Activated CD4-positive, alpha-beta memory T cell treated with anti-CD3 and anti-CD28 coated beads, Interleukin-2, amount 10 ng/mL, durations not matched to agents 7 days and 5 days (primary cell): ENCODE measurements at regions not wholly inside any gene's neighbourhood (a gene's known extent, or its start where the extent isn't known, plus 50 kb on each side); places are given as distances from the start of the nearest gene placed in this dataset.

Experiments used
- CTCF ChIA-PET: fragments of 350-600 bp; sonication (Branson Sonifier 250); formaldehyde crosslinking; loops from one replicate; lab custom pipeline; 2021; ENCODE audit warnings: antibody characterized with exemption, inconsistent platforms; lab: Charles Lee
- POLR2A ChIA-PET: fragments of 350-600 bp; sonication (Branson Sonifier 250); formaldehyde crosslinking; loops from one replicate; lab custom pipeline; 2021; ENCODE audit warnings: antibody characterized with exemption; lab: Charles Lee
- DNase-seq: peaks from one replicate; pipeline ENCODE4 v3.0.0-alpha.2; 2020
- H3K27ac Mint-ChIP-seq: one replicate; pipeline ENCODE4 v1.8.0; 2021; ENCODE audit warnings: mild to moderate bottlenecking, mixed read lengths
- H3K27me3 Mint-ChIP-seq: one replicate; pipeline ENCODE4 v1.8.0; 2021; ENCODE audit warnings: mixed read lengths
- H3K36me3 Mint-ChIP-seq: one replicate; pipeline ENCODE4 v1.8.0; 2021; ENCODE audit warnings: low read depth, mixed read lengths
- H3K4me1 Mint-ChIP-seq: one replicate; pipeline ENCODE4 v1.8.0; 2021; ENCODE audit warnings: mixed read lengths
- H3K4me3 Mint-ChIP-seq: one replicate; pipeline ENCODE4 v1.8.0; 2021; ENCODE audit warnings: mild to moderate bottlenecking, mixed read lengths
- H3K9me3 Mint-ChIP-seq: one replicate; pipeline ENCODE4 v1.8.0; 2021; ENCODE audit warnings: mixed read lengths

- Mint-ChIP-seq H3K27ac (no peak overlapping the region), H3K4me3 (no peak overlapping the region)
- CTCF ChIA-PET = no interaction called here
Observed at GRCh38 chr18:22486667-22487066, 69.0 kb upstream of the CTAGE1 start.

GRCh38 chr18:22488554-22488953, 70.8 kb upstream of the CTAGE1 start:
- POLR2A ChIA-PET = no interaction called here

More at GRCh38 chr18:22486667-22487066, 69.0 kb upstream of the CTAGE1 start:
- no peak for DNase-seq
- H3K36me3 Mint-ChIP-seq = no peaks in the 10 kb centered on the region
- no peaks in the 10 kb centered on the region for H3K9me3 Mint-ChIP-seq
- H3K4me1 Mint-ChIP-seq = no peaks in the 10 kb centered on the region
- no peaks in the 10 kb centered on the region for H3K27me3 Mint-ChIP-seq
- POLR2A ChIA-PET = no interaction called here

GRCh38 chr18:22489704-22490103, 72.0 kb upstream of the CTAGE1 start:
- no peaks in the 10 kb centered on the region for H3K4me1 Mint-ChIP-seq
- ChIA-PET CTCF (no interaction called here), POLR2A (no interaction called here)
- H3K9me3 Mint-ChIP-seq = no peaks in the 10 kb centered on the region
- no peak overlapping the region for H3K27ac Mint-ChIP-seq
- H3K36me3 Mint-ChIP-seq = no peaks in the 10 kb centered on the region
- no peak for DNase-seq
- no peaks in the 10 kb centered on the region for H3K27me3 Mint-ChIP-seq
- no peak overlapping the region for H3K4me3 Mint-ChIP-seq

More at GRCh38 chr18:22488554-22488953, 70.8 kb upstream of the CTAGE1 start:
- Mint-ChIP-seq H3K27me3 (no peaks in the 10 kb centered on the region), H3K27ac (no peak overlapping the region), H3K4me3 (no peak overlapping the region), H3K36me3 (no peaks in the 10 kb centered on the region), H3K9me3 (no peaks in the 10 kb centered on the region), H3K4me1 (no peaks in the 10 kb centered on the region)
- CTCF ChIA-PET = no interaction called here
- DNase-seq = no peak

GRCh38 chr18:22490429-22490846, 72.7 kb upstream of the CTAGE1 start:
- H3K4me1 Mint-ChIP-seq = no peaks in the 10 kb centered on the region
- ChIA-PET POLR2A (no interaction called here), CTCF (no interaction called here)
- H3K9me3 Mint-ChIP-seq = no peaks in the 10 kb centered on the region
- H3K27me3 Mint-ChIP-seq = no peaks in the 10 kb centered on the region
- H3K27ac Mint-ChIP-seq = no peak overlapping the region
- H3K36me3 Mint-ChIP-seq = no peaks in the 10 kb centered on the region
- DNase-seq = no peak
- H3K4me3 Mint-ChIP-seq = no peak overlapping the region

GRCh38 chr18:22493255-22493654, 75.5 kb upstream of the CTAGE1 start:
- POLR2A ChIA-PET = no interaction called here
- Mint-ChIP-seq H3K27me3 (no peaks in the 10 kb centered on the region), H3K36me3 (no peaks in the 10 kb centered on the region), H3K27ac (no peak overlapping the region), H3K9me3 (peaks cover 2% of the 10 kb centered on the region), H3K4me3 (no peak overlapping the region), H3K4me1 (no peaks in the 10 kb centered on the region)
- CTCF ChIA-PET = no interaction called here
- no peak for DNase-seq

GRCh38 chr18:22493940-22494339, 76.2 kb upstream of the CTAGE1 start:
- DNase-seq = no peak
- Mint-ChIP-seq H3K9me3 (peaks cover 2% of the 10 kb centered on the region), H3K27me3 (no peaks in the 10 kb centered on the region), H3K4me1 (no peaks in the 10 kb centered on the region), H3K4me3 (no peak overlapping the region), H3K27ac (no peak overlapping the region), H3K36me3 (no peaks in the 10 kb centered on the region)
- ChIA-PET POLR2A (no interaction called here), CTCF (no interaction called here)

- no peaks in the 10 kb centered on the region for H3K36me3 Mint-ChIP-seq
- H3K4me1 Mint-ChIP-seq = no peaks in the 10 kb centered on the region
- CTCF ChIA-PET = no interaction called here
- no peak overlapping the region for H3K27ac Mint-ChIP-seq
- POLR2A ChIA-PET = no interaction called here
- DNase-seq = no peak
- H3K9me3 Mint-ChIP-seq = peaks cover 2% of the 10 kb centered on the region
- no peaks in the 10 kb centered on the region for H3K27me3 Mint-ChIP-seq
- H3K4me3 Mint-ChIP-seq = no peak overlapping the region
Observed at GRCh38 chr18:22494771-22495170, 77.1 kb upstream of the CTAGE1 start.

GRCh38 chr18:22499421-22499820, 81.7 kb upstream of the CTAGE1 start:
- no peak overlapping the region for H3K27ac Mint-ChIP-seq
- no peaks in the 10 kb centered on the region for H3K27me3 Mint-ChIP-seq
- CTCF ChIA-PET = no interaction called here
- no peaks in the 10 kb centered on the region for H3K36me3 Mint-ChIP-seq
- H3K4me3 Mint-ChIP-seq = no peak overlapping the region
- H3K4me1 Mint-ChIP-seq = no peaks in the 10 kb centered on the region
- POLR2A ChIA-PET = no interaction called here
- peaks cover 2% of the 10 kb centered on the region for H3K9me3 Mint-ChIP-seq
- DNase-seq = no peak

- Mint-ChIP-seq H3K4me1 (no peaks in the 10 kb centered on the region), H3K27me3 (no peaks in the 10 kb centered on the region), H3K4me3 (no peak overlapping the region), H3K36me3 (no peaks in the 10 kb centered on the region), H3K9me3 (no peaks in the 10 kb centered on the region), H3K27ac (no peak overlapping the region)
- ChIA-PET POLR2A (no interaction called here), CTCF (no interaction called here)
- DNase-seq = no peak
Observed at GRCh38 chr18:22503803-22504202, 86.1 kb upstream of the CTAGE1 start.

- Mint-ChIP-seq H3K9me3 (no peaks in the 10 kb centered on the region), H3K4me3 (no peak overlapping the region), H3K4me1 (no peaks in the 10 kb centered on the region), H3K27me3 (no peaks in the 10 kb centered on the region), H3K27ac (no peak overlapping the region), H3K36me3 (no peaks in the 10 kb centered on the region)
- CTCF ChIA-PET = no interaction called here
- no peak for DNase-seq
- POLR2A ChIA-PET = no interaction called here
Observed at GRCh38 chr18:22504251-22505030, 86.7 kb upstream of the CTAGE1 start.

- H3K9me3 Mint-ChIP-seq = no peaks in the 10 kb centered on the region
- no peak for DNase-seq
- H3K27me3 Mint-ChIP-seq = no peaks in the 10 kb centered on the region
- ChIA-PET CTCF (no interaction called here), POLR2A (no interaction called here)
- H3K4me1 Mint-ChIP-seq = no peaks in the 10 kb centered on the region
- H3K36me3 Mint-ChIP-seq = no peaks in the 10 kb centered on the region
- H3K27ac Mint-ChIP-seq = no peak overlapping the region
- no peak overlapping the region for H3K4me3 Mint-ChIP-seq
Observed at GRCh38 chr18:22505141-22505591, 87.5 kb upstream of the CTAGE1 start.

- Mint-ChIP-seq H3K9me3 (no peaks in the 10 kb centered on the region), H3K36me3 (no peaks in the 10 kb centered on the region), H3K4me1 (no peaks in the 10 kb centered on the region), H3K27ac (no peak overlapping the region), H3K27me3 (no peaks in the 10 kb centered on the region), H3K4me3 (no peak overlapping the region)
- CTCF ChIA-PET = no interaction called here
- POLR2A ChIA-PET = no interaction called here
- DNase-seq = no peak
Observed at GRCh38 chr18:22507055-22507454, 89.3 kb upstream of the CTAGE1 start.

GRCh38 chr18:22509423-22509822, 91.7 kb upstream of the CTAGE1 start:
- Mint-ChIP-seq H3K36me3 (no peaks in the 10 kb centered on the region), H3K4me3 (no peak overlapping the region), H3K27ac (no peak overlapping the region), H3K4me1 (no peaks in the 10 kb centered on the region), H3K9me3 (no peaks in the 10 kb centered on the region), H3K27me3 (no peaks in the 10 kb centered on the region)
- CTCF ChIA-PET = no interaction called here
- POLR2A ChIA-PET = no interaction called here
- no peak for DNase-seq

GRCh38 chr18:22510697-22511096, 93.0 kb upstream of the CTAGE1 start:
- Mint-ChIP-seq H3K4me3 (no peak overlapping the region), H3K9me3 (peaks cover under 1% of the 10 kb centered on the region), H3K27ac (no peak overlapping the region), H3K4me1 (no peaks in the 10 kb centered on the region), H3K36me3 (no peaks in the 10 kb centered on the region), H3K27me3 (no peaks in the 10 kb centered on the region)
- CTCF ChIA-PET = no interaction called here
- no peak for DNase-seq
- POLR2A ChIA-PET = no interaction called here
